H9 (cell line): ENCODE measurements at regions not wholly inside any gene's neighbourhood (a gene's known extent, or its start where the extent isn't known, plus 50 kb on each side); places are given as distances from the start of the nearest gene placed in this dataset.

Source experiments
- DNase-seq: peaks from one replicate; pipeline ENCODE4 v3.0.0-alpha.2; 2017
- H2AFZ ChIP-seq: one replicate; pipeline ENCODE4 v1.6.1; 2013; ENCODE audit warnings: mild to moderate bottlenecking, low read length, control low read depth, moderate library complexity
- H2AK5ac ChIP-seq: 2 replicates; pipeline ENCODE4 v1.6.1; 2013; ENCODE audit warnings: low read length, control low read depth, mixed read lengths; ENCODE audit not compliant: insufficient read length
- H2BK120ac ChIP-seq: one replicate; pipeline ENCODE4 v1.6.1; 2013; ENCODE audit warnings: low read depth, mild to moderate bottlenecking, low read length, control low read depth, inconsistent platforms; ENCODE audit not compliant: poor library complexity, severe bottlenecking
- H2BK12ac ChIP-seq: 2 replicates; pipeline ENCODE4 v1.6.1; 2013; ENCODE audit warnings: low read length, control low read depth, mixed read lengths, low read depth; ENCODE audit not compliant: insufficient read length
- H2BK15ac ChIP-seq: 2 replicates; pipeline ENCODE4 v1.6.1; 2013; ENCODE audit warnings: low read depth, low read length, control low read depth
- H2BK20ac ChIP-seq: one replicate; pipeline ENCODE4 v1.6.1; 2013; ENCODE audit warnings: low read depth, mild to moderate bottlenecking, low read length, control low read depth, inconsistent platforms; ENCODE audit not compliant: poor library complexity, severe bottlenecking
- H2BK5ac ChIP-seq: 2 replicates; pipeline ENCODE4 v1.6.1; 2013; ENCODE audit warnings: low read length, control low read depth, mixed read lengths; ENCODE audit not compliant: insufficient read length
- H3K14ac ChIP-seq: 2 replicates; pipeline ENCODE4 v1.6.1; 2013; ENCODE audit warnings: low read length, control low read depth; ENCODE audit not compliant: insufficient read depth
- H3K18ac ChIP-seq: 2 replicates; pipeline ENCODE4 v1.6.1; 2013; ENCODE audit warnings: low read depth, mild to moderate bottlenecking, mixed read lengths, low read length, control low read depth; ENCODE audit not compliant: insufficient read length
- H3K23ac ChIP-seq: 2 replicates; pipeline ENCODE4 v1.6.1; 2013; ENCODE audit warnings: low read length, control low read depth, mixed read lengths, low read depth; ENCODE audit not compliant: insufficient read length
- H3K23me2 ChIP-seq: 2 replicates; pipeline ENCODE4 v1.6.1; 2013; ENCODE audit warnings: low read depth, mild to moderate bottlenecking, mixed read lengths, low read length, control low read depth; ENCODE audit not compliant: insufficient read length, poor library complexity, severe bottlenecking
- H3K27ac ChIP-seq: 2 replicates; pipeline ENCODE4 v1.5.1; 2013; ENCODE audit warnings: low read length, control low read depth, mixed read lengths, low read depth; ENCODE audit not compliant: insufficient read length
- H3K27me3 ChIP-seq: 2 replicates; pipeline ENCODE4 v1.6.1; 2013; ENCODE audit warnings: low read length, control low read depth, inconsistent platforms; ENCODE audit not compliant: insufficient read depth
- H3K4ac ChIP-seq: 2 replicates; pipeline ENCODE4 v1.6.1; 2013; ENCODE audit warnings: low read depth, mild to moderate bottlenecking, control low read depth, inconsistent platforms, low read length, moderate library complexity
- H3K4me1 ChIP-seq: 2 replicates; pipeline ENCODE4 v1.6.1; 2013; ENCODE audit warnings: low read length, control low read depth, inconsistent platforms; ENCODE audit not compliant: insufficient read depth
- H3K4me2 ChIP-seq: 2 replicates; pipeline ENCODE4 v1.6.1; 2013; ENCODE audit warnings: low read length, control low read depth, mixed read lengths; ENCODE audit not compliant: insufficient read length, insufficient read depth
- H3K56ac ChIP-seq: 2 replicates; pipeline ENCODE4 v1.6.1; 2013; ENCODE audit warnings: low read depth, mild to moderate bottlenecking, mixed read lengths, low read length, control low read depth; ENCODE audit not compliant: insufficient read length
- H3K79me1 ChIP-seq: 2 replicates; pipeline ENCODE4 v1.6.1; 2013; ENCODE audit warnings: low read depth, mild to moderate bottlenecking, moderate library complexity, low read length, control low read depth, inconsistent platforms; ENCODE audit not compliant: insufficient read depth, poor library complexity, severe bottlenecking
- H3K79me2 ChIP-seq: 2 replicates; pipeline ENCODE4 v1.6.1; 2013; ENCODE audit warnings: low read length, control low read depth, inconsistent platforms; ENCODE audit not compliant: insufficient read depth
- H3K9ac ChIP-seq: 2 replicates; pipeline ENCODE4 v1.6.1; 2013; ENCODE audit warnings: low read length, control low read depth, mixed read lengths; ENCODE audit not compliant: insufficient read length; ENCODE audit errors: extremely low read depth
- H3K9me3 ChIP-seq: one replicate; pipeline ENCODE4 v1.6.1; 2013; ENCODE audit warnings: low read depth, low read length, inconsistent platforms; ENCODE audit not compliant: control insufficient read depth
- H3T11ph ChIP-seq: one replicate; pipeline ENCODE4 v1.6.1; 2013; ENCODE audit warnings: mild to moderate bottlenecking, low read length, control low read depth, inconsistent platforms
- H4K20me1 ChIP-seq: one replicate; pipeline ENCODE4 v1.6.1; 2013; ENCODE audit not compliant: control insufficient read depth, insufficient read length, insufficient read depth
- H4K5ac ChIP-seq: 2 replicates; pipeline ENCODE4 v1.6.1; 2013; ENCODE audit warnings: low read depth, mild to moderate bottlenecking, mixed read lengths, low read length, control low read depth; ENCODE audit not compliant: insufficient read length
- H4K8ac ChIP-seq: replicated peaks from 2 replicates; pipeline ENCODE4 v1.6.1; 2013; ENCODE audit warnings: low read length, control low read depth, mixed read lengths, low read depth; ENCODE audit not compliant: insufficient read length
- H4K91ac ChIP-seq: 2 replicates; pipeline ENCODE4 v1.6.1; 2013; ENCODE audit warnings: low read depth, mild to moderate bottlenecking, moderate library complexity, mixed read lengths, low read length, control low read depth; ENCODE audit not compliant: insufficient read length
- H3K27ac Mint-ChIP-seq, 3 experiments: 2 replicates in 2 of 3; 3 replicates in 1 of 3; pipeline ENCODE4 v1.8.0; 2020 to 2021; ENCODE audit warnings: mixed read lengths in 3 of 3, mild to moderate bottlenecking in 1 of 3, moderate library complexity in 1 of 3
- H3K27me3 Mint-ChIP-seq: 2 replicates; pipeline ENCODE4 v1.8.0; 2021; ENCODE audit warnings: low read depth, mild to moderate bottlenecking, moderate library complexity, mixed read lengths
- H3K36me3 Mint-ChIP-seq, 3 experiments: 2 replicates in 2 of 3; 3 replicates in 1 of 3; pipeline ENCODE4 v1.8.0; 2020 to 2021; ENCODE audit warnings: low read depth in 3 of 3, mixed read lengths in 3 of 3; ENCODE audit not compliant: insufficient read depth in 1 of 3
- H3K4me1 Mint-ChIP-seq, 2 experiments: 2 replicates each; pipeline ENCODE4 v1.8.0; 2020; ENCODE audit warnings: mixed read lengths in 2 of 2
- H3K4me3 Mint-ChIP-seq, 2 experiments: 2 replicates in 1 of 2; 3 replicates in 1 of 2; pipeline ENCODE4 v1.8.0; 2020 to 2021; ENCODE audit warnings: mild to moderate bottlenecking in 2 of 2, mixed read lengths in 2 of 2, moderate library complexity in 1 of 2
- H3K9me3 Mint-ChIP-seq, 2 experiments: 2 replicates in 1 of 2; 3 replicates in 1 of 2; pipeline ENCODE4 v1.8.0; 2020; ENCODE audit warnings: mild to moderate bottlenecking in 2 of 2, mixed read lengths in 2 of 2, moderate library complexity in 1 of 2
- CTCF ChIP-seq: fragments of 200-600 bp; sonication (generic); conservative IDR thresholded peaks from 3 replicates; pipeline ENCODE4 v1.8.0; 2021; ENCODE audit warnings: antibody characterized with exemption, mild to moderate bottlenecking
- WGBS: extraction: QIAGEN DNeasy Blood & Tissue Kit; methylation state at CpG from one replicate; pipeline ENCODE4 v1.1.7; 2013; ENCODE audit warnings: missing lambda C conversion rate, low lambda C conversion rate, mixed read lengths; ENCODE audit not compliant: insufficient read length; ENCODE audit errors: extremely low coverage; 5-methylcytosine and 5-hydroxymethylcytosine counted together

GRCh38 chr4:181388061-181388460 is 855.1 kb upstream of the TENM3 start:
- TF ChIP-seq CTCF = no peak
- Histone ChIP-seq H3K14ac (no peak overlapping the region), H3K79me2 (no peaks in the 10 kb centered on the region), H2BK15ac (no peak overlapping the region), H3K18ac (no peak overlapping the region), H3K23me2 (no peaks in the 10 kb centered on the region), H3K9me3 (no peaks in the 10 kb centered on the region), H3K4me1 (no peaks in the 10 kb centered on the region), H3K79me1 (no peaks in the 10 kb centered on the region), H2BK120ac (no peak overlapping the region), H2BK5ac (no peak overlapping the region), H3K27ac (no peak overlapping the region), H3K9ac (no peak overlapping the region), H4K5ac (no peak overlapping the region), H3K56ac (no peak overlapping the region), H3K27me3 (no peaks in the 10 kb centered on the region), H2BK20ac (no peak overlapping the region), H4K91ac (no peak overlapping the region), H3T11ph (no peak overlapping the region), H3K4ac (no peak overlapping the region), H2BK12ac (no peak overlapping the region), H4K20me1 (no peaks in the 10 kb centered on the region), H3K4me2 (no peak overlapping the region), H4K8ac (no peak overlapping the region), H2AK5ac (no peak overlapping the region), H3K23ac (no peak overlapping the region), H2AFZ (no peak overlapping the region)
- Mint-ChIP-seq H3K27ac (0 out of 7 replicates have a peak overlapping the region, but pooled peaks of 1 of the 3 experiments have one; percentile 57), H3K9me3 (no peaks in the 10 kb centered on the region), H3K4me3 (no peak overlapping the region), H3K27me3 (no peaks in the 10 kb centered on the region), H3K4me1 (peaks cover 0 to 3% of the 10 kb centered on the region in 2 experiments; a peak in 2 of 4 replicates), H3K36me3 (no peaks in the 10 kb centered on the region)
- no CpG with 5 or more reads among the region's 1 CpG for WGBS
- no peak for DNase-seq
